Cardiac fibroblast (primary cell): ENCODE measurements at regions not wholly inside any gene's neighbourhood (a gene's known extent, or its start where the extent isn't known, plus 50 kb on each side); places are given as distances from the start of the nearest gene placed in this dataset.

Source experiments
- DNase-seq, 2 donors: peaks; one replicate each; pipeline versions ENCODE4 v3.0.0 to v3.0.0-alpha.2; 2010; ENCODE audit warnings: low read depth in 2 of 2
- H3K4me3 ChIP-seq, 2 donors: replicated peaks in 1 of 2; 1 replicate in 1 of 2; 2 replicates in 1 of 2; pipeline ENCODE4 v1.5.1; 2011; ENCODE audit warnings: low read depth in 2 of 2, low read length in 2 of 2, mild to moderate bottlenecking in 2 of 2, moderate library complexity in 1 of 2
- CTCF ChIP-seq: IDR thresholded peaks from one replicate; pipeline ENCODE4 v1.5.1; 2011; ENCODE audit warnings: low read depth, mild to moderate bottlenecking, low read length, inconsistent platforms

GRCh38 chr4:96205143-96205936 is 365.4 kb downstream of the PDHA2 start:
- TF ChIP-seq CTCF, result no peak
- DNase-seq, result peak in 1 of 2 donors; percentile 60
- no peak overlapping the region for H3K4me3 ChIP-seq

GRCh38 chr4:96227515-96227914 is 387.6 kb downstream of the PDHA2 start:
- no peak for TF ChIP-seq CTCF
- H3K4me3 ChIP-seq, result no peak overlapping the region
- no peak for DNase-seq

GRCh38 chr4:96228463-96228862 is 388.6 kb downstream of the PDHA2 start:
- H3K4me3 ChIP-seq, result no peak overlapping the region
- DNase-seq, result no peak
- no peak for TF ChIP-seq CTCF

- no peak overlapping the region for H3K4me3 ChIP-seq
- no peak for DNase-seq
- no peak for TF ChIP-seq CTCF
Measured at GRCh38 chr4:96240041-96240440, 400.1 kb downstream of the PDHA2 start.

- H3K4me3 ChIP-seq, result no peak overlapping the region
- TF ChIP-seq CTCF, result no peak
Measured at GRCh38 chr4:96241819-96242218, 401.9 kb downstream of the PDHA2 start.

GRCh38 chr4:96247096-96247495 is 407.2 kb downstream of the PDHA2 start:
- DNase-seq, result no peak
- TF ChIP-seq CTCF, result no peak
- H3K4me3 ChIP-seq, result no peak overlapping the region

More at GRCh38 chr4:96241819-96242218, 401.9 kb downstream of the PDHA2 start:
- no peak for DNase-seq

- DNase-seq, result no peak
- no peak overlapping the region for H3K4me3 ChIP-seq
- TF ChIP-seq CTCF, result no peak
Measured at GRCh38 chr4:96248225-96248624, 408.3 kb downstream of the PDHA2 start.
